PFSK-1 (cell line): ENCODE measurements at regions not wholly inside any gene's neighbourhood (a gene's known extent, or its start where the extent isn't known, plus 50 kb on each side); places are given as distances from the start of the nearest gene placed in this dataset.

Experiments
- POLR2AphosphoS5 ChIP-seq: IDR thresholded peaks from 2 replicates; pipeline ENCODE4 v1.6.1; 2012; ENCODE audit warnings: low read depth, mild to moderate bottlenecking, control low read depth, low read length, moderate library complexity
- REST ChIP-seq, 2 experiments: IDR thresholded peaks; 2 replicates each; pipeline versions ENCODE4 v1.6.1 to v1.8.0; 2011 to 2012; ENCODE audit warnings: low read depth in 2 of 2, low read length in 2 of 2, control low read depth in 1 of 2, inconsistent platforms in 1 of 2, mild to moderate bottlenecking in 1 of 2, moderate library complexity in 1 of 2; ENCODE audit not compliant: insufficient read depth in 1 of 2

GRCh38 chr11:110379261-110379660 lies 50.5 kb upstream of the FDX1 start:
- no peak for TF ChIP-seq POLR2AphosphoS5
- TF ChIP-seq REST (IDR thresholded peaks at IDR 0.05; ENCODE audit: insufficient read depth in 1 of 2, low read depth in 2 of 2, low read length in 2 of 2), result no peak
